ENCODE measurements at regions not wholly inside any gene's neighbourhood (a gene's known extent, or its start where the extent isn't known, plus 50 kb on each side); places are given as distances from the start of the nearest gene placed in this dataset.

DNA sequence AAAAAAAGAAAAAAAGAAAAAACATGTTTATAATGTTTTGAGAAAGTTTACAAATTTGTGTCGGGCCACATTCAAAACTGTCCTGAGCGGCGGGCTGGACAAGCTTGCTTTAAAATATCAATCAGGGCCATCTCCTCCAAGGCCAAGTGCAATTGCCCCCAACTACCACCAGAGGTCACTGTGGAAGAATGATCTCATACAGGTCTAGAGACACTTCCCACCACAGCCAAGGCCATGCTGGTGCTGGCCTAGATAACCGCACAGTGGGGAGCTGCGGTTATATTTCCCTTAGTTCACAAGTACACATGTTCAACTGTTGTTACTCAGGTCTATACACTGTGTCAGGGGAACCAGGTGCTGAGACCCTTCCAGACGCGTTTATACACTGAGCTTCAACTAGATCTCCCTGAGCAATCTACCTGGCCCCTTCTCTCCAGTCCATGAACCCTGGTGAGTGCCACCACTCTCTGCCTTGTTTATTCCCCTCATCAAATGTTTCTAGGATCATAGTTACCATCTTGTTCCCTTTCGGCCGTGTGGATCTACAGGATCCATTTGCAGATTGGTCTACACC is 83.8 kb upstream of the CCL2 start:
- TF ChIP-seq, protein P1, sequence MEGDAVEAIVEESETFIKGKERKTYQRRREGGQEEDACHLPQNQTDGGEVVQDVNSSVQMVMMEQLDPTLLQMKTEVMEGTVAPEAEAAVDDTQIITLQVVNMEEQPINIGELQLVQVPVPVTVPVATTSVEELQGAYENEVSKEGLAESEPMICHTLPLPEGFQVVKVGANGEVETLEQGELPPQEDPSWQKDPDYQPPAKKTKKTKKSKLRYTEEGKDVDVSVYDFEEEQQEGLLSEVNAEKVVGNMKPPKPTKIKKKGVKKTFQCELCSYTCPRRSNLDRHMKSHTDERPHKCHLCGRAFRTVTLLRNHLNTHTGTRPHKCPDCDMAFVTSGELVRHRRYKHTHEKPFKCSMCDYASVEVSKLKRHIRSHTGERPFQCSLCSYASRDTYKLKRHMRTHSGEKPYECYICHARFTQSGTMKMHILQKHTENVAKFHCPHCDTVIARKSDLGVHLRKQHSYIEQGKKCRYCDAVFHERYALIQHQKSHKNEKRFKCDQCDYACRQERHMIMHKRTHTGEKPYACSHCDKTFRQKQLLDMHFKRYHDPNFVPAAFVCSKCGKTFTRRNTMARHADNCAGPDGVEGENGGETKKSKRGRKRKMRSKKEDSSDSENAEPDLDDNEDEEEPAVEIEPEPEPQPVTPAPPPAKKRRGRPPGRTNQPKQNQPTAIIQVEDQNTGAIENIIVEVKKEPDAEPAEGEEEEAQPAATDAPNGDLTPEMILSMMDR (conservative IDR thresholded peaks at IDR 0.05; ENCODE audit: low read depth, low read length): peak; percentile 93
- DNase-seq (ENCODE audit: low read depth): no peak
- H3K4me3 ChIP-seq (ENCODE audit: low read depth, low read length): no peak overlapping the region

DNA sequence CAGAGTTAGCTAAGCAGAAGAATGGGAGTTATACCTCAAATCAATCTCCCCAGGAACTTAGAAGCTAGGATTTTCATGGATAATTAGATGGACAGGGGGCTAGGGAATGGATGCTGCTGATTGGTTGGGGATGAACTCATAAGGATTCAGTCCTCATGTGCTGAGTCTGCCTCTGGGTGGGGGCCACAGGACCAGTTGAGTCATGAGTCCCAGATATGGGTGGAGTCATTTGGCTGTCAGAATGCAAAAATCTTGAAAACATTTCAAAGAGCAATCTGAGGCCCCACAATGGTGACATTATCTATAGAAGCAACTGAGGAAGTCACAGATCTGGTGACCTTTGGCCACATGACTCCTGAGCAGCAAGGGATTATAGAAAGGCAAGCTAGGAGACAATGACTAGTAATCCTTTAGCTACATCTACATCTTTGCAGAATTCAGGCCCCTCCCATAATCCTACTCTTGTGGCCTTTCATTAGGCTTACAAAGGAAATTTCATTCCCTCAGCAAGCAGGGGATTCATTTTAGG is 82.6 kb upstream of the CCL2 start:
- TF ChIP-seq, protein P1 (conservative IDR thresholded peaks at IDR 0.05; ENCODE audit: low read depth, low read length): no peak
- no peak for DNase-seq (ENCODE audit: low read depth)
- no peak overlapping the region for H3K4me3 ChIP-seq (ENCODE audit: low read depth, low read length)

DNA sequence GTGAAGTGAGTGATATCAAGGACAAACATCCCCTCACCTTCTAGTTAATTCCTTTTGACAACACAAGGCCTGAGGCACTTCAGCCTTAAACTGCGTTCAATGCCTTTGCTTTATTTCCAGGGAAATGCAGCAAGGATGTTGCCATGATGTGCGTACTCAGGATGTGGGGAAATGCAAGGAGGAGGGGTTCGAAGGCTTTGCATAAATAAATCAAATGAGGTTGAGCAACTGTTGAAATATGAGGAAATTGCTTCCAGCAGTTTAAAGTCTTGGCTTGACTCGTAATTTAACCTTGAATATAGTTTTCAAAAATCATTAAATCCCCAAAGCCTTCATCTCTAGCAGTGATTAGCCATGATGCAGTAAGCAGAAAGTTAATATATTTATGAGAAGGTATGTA is 81.8 kb upstream of the CCL2 start:
- no peak for DNase-seq (ENCODE audit: low read depth)
- no peak overlapping the region for H3K4me3 ChIP-seq (ENCODE audit: low read depth, low read length)
- TF ChIP-seq, protein P1 (conservative IDR thresholded peaks at IDR 0.05; ENCODE audit: low read depth, low read length): no peak

DNA sequence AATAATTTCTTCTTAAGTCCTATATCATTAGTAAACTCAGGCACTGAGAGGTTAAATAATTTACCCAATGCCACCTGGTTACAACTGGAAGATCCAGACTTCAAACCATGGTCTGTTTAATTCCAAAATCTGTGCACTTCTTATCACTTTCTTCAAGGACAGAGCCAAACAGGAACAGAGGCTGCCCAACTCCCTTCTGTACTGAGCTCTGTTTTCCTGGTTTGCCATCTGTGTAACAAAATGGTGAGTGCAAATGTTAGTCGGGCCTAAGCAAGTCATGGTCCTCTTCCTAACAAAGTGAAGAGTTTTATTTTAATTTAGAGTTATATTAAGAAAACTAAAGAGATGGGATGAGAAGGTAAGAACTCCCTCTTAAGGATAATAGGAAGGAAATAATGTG is 80.6 kb upstream of the CCL2 start:
- TF ChIP-seq, protein P1 (conservative IDR thresholded peaks at IDR 0.05; ENCODE audit: low read depth, low read length): no peak
- no peak overlapping the region for H3K4me3 ChIP-seq (ENCODE audit: low read depth, low read length)
- DNase-seq (ENCODE audit: low read depth): no peak

DNA sequence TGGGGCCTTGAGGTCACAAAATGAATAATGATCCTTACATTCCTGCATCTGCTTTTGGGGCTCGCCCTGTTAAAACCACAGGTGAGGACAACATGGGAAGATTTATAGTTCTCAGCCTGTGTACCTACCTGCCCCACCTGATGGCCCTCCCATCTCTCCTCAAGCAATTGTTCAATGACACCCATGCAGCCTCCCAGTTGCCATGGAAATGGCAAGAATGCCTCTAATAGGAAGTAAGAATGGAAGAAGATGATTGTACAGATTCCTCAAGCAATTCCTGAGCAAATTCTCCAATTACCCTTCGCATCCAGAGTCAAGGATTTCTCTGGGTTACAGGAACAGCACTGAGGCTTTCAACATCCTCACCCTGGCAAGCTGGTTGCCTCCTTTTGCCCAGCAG is 78.6 kb upstream of the CCL2 start:
- TF ChIP-seq, protein P1 (conservative IDR thresholded peaks at IDR 0.05; ENCODE audit: low read depth, low read length): no peak
- DNase-seq (ENCODE audit: low read depth): no peak
- H3K4me3 ChIP-seq (ENCODE audit: low read depth, low read length): no peak overlapping the region

DNA sequence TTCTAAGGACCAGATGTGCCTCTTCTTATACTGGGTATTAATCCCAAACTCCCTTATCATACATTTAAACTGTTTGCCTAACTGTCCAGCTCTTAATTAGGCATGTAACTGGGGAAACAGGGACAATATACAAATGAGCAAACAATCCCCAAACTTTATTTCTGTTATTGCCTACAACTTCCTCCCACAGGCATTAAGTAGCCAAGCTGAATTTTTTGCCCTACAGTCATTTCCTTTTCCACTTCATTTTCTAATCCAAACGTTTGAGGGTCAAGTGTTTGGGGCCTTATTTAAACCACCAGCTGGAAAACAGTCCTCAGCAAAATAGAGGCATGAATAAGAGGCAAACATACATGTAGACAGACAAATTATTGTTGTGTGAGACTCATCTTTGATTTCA is 77.4 kb upstream of the CCL2 start:
- TF ChIP-seq, protein P1 (conservative IDR thresholded peaks at IDR 0.05; ENCODE audit: low read depth, low read length): no peak
- no peak for DNase-seq (ENCODE audit: low read depth)
- no peak overlapping the region for H3K4me3 ChIP-seq (ENCODE audit: low read depth, low read length)

DNA sequence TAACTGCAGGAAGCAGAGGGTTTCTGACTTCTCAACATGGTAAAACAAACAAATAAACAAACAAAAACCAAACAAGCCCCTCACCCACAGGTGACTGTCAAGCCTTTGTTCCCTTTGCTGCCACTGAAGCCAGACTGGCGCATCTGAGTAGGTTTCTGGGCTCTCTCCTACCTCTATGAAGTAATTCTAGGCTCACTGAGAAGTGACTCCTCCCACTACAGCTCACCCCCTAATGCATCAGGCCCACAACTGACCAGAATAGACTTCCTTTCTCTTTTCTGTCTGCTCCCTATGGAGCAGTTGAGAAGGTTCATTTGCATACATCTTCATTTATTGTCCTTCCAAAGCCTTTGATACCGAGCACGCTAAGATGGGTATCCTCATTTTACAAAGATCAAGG is 77.0 kb upstream of the CCL2 start:
- H3K4me3 ChIP-seq (ENCODE audit: low read depth, low read length): no peak overlapping the region
- TF ChIP-seq, protein P1 (conservative IDR thresholded peaks at IDR 0.05; ENCODE audit: low read depth, low read length): no peak
- DNase-seq (ENCODE audit: low read depth): no peak
